Caco-2 (cell line): ENCODE measurements at regions not wholly inside any gene's neighbourhood (a gene's known extent, or its start where the extent isn't known, plus 50 kb on each side); places are given as distances from the start of the nearest gene placed in this dataset.
"Not testable (repeated sequence)": the region's sequence is repeated elsewhere in the genome, so short reads cannot be mapped to it uniquely, and the experiment has no call there.

Experiments used
- BruUV-seq: library from RNA; stranded (reverse); fragments of 400-500 nt; replicated peaks from 2 replicates; lab custom pipeline; 2021; lab: Mats Ljungman, UMichigan
- CTCF ChIA-PET: fragments of 300-600 bp; sonication (Branson Sonifier 250); formaldehyde crosslinking; loops from one replicate; lab custom pipeline; 2022; ENCODE audit warnings: antibody characterized with exemption; lab: Charles Lee
- POLR2A ChIA-PET: fragments of 300-600 bp; sonication (Branson Sonifier 250); formaldehyde crosslinking; loops from one replicate; lab custom pipeline; 2022; ENCODE audit warnings: antibody characterized with exemption; lab: Charles Lee
- DNase-seq, 2 experiments: peaks; one replicate each; pipeline versions ENCODE4 v3.0.0 to v3.0.0-alpha.2; 2020 to 2022
- H3K27me3 ChIP-seq: replicated peaks from 2 replicates; pipeline ENCODE4 v1.6.0; 2011; ENCODE audit warnings: low read length; ENCODE audit not compliant: control insufficient read depth, insufficient read depth
- H3K36me3 ChIP-seq: 2 replicates; pipeline ENCODE4 v1.5.1; 2011; ENCODE audit warnings: low read length; ENCODE audit not compliant: control insufficient read depth, insufficient read depth
- H3K4me1 ChIP-seq: fragments of 250-450 bp; sonication (Bioruptor Pico); 2 replicates; pipeline ENCODE4 v1.5.1; 2020; ENCODE audit warnings: mild to moderate bottlenecking
- H3K4me3 ChIP-seq: 2 replicates; pipeline ENCODE4 v1.5.1; 2011; ENCODE audit warnings: low read depth, mild to moderate bottlenecking, control low read depth, low read length
- H3K9me3 ChIP-seq: fragments of 250-450 bp; sonication (Bioruptor Pico); 2 replicates; pipeline ENCODE4 v1.5.1; 2020; ENCODE audit warnings: mild to moderate bottlenecking, moderate library complexity
- H3K27ac Mint-ChIP-seq: one replicate; pipeline ENCODE4 v1.8.0; 2022; ENCODE audit warnings: mixed read lengths; ENCODE audit not compliant: unreplicated experiment
- H3K27me3 Mint-ChIP-seq: one replicate; pipeline ENCODE4 v1.8.0; 2022; ENCODE audit warnings: mixed read lengths; ENCODE audit not compliant: insufficient read depth, unreplicated experiment
- H3K36me3 Mint-ChIP-seq: one replicate; pipeline ENCODE4 v1.8.0; 2022; ENCODE audit warnings: mild to moderate bottlenecking, mixed read lengths; ENCODE audit not compliant: insufficient read depth, unreplicated experiment
- H3K4me1 Mint-ChIP-seq: one replicate; pipeline ENCODE4 v1.8.0; 2022; ENCODE audit warnings: low read depth, mixed read lengths; ENCODE audit not compliant: unreplicated experiment
- H3K4me3 Mint-ChIP-seq: one replicate; pipeline ENCODE4 v1.8.0; 2022; ENCODE audit warnings: mild to moderate bottlenecking, moderate library complexity, mixed read lengths; ENCODE audit not compliant: unreplicated experiment
- H3K9me3 Mint-ChIP-seq: one replicate; pipeline ENCODE4 v1.8.0; 2022; ENCODE audit warnings: mixed read lengths; ENCODE audit not compliant: unreplicated experiment
- intact Hi-C: fragments of 100-400 bp; cut with micrococcal nuclease; formaldehyde crosslinking; loops from one replicate; pipeline ENCODE4 v1.10.0; 2022; ENCODE audit not compliant: unreplicated experiment
- TF ChIP-seq, protein P1 (sequence below), 2 experiments: fragments of 200-600 bp in 1 of 2; IDR thresholded peaks; 1 replicate in 1 of 2; 2 replicates in 1 of 2; pipeline versions ENCODE4 v1.5.1 to v1.8.0; 2011 to 2022; ENCODE audit warnings: antibody characterized with exemption in 1 of 2, control low read depth in 1 of 2, inconsistent platforms in 1 of 2, low read depth in 1 of 2, low read length in 1 of 2, mild to moderate bottlenecking in 1 of 2, moderate library complexity in 1 of 2; ENCODE audit not compliant: insufficient read depth in 1 of 2, severe bottlenecking in 1 of 2, unreplicated experiment in 1 of 2

DNA sequence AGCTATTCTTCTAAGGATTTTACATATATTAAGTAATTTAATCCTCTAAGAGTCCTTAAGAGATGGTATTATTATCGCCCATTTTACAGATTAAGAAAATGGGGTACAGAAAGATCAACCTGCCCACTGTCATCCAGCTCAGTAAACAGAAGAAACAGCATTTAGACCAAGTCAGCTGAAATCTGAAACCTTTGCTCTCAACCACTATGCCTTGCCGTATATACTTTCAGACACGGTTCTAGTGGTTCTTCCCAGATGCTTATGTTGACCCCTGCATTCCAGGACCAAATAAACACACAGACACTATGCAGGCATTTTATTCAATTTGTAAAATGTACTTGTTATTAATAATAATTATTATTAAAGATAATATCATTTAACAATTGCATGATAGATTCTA, 854.8 kb downstream of the KCNJ2 start:
- Mint-ChIP-seq H3K27ac (no peak overlapping the region), H3K4me1 (no peaks in the 10 kb centered on the region), H3K36me3 (no peaks in the 10 kb centered on the region), H3K27me3 (peaks cover 5% of the 10 kb centered on the region), H3K9me3 (no peaks in the 10 kb centered on the region), H3K4me3 (no peak overlapping the region)
- DNase-seq = no peak
- no TSS peak for BruUV-seq
- no peaks in the 10 kb centered on the region for H3K9me3 ChIP-seq
- no peaks in the 10 kb centered on the region for H3K36me3 ChIP-seq
- ChIA-PET POLR2A (no interaction called here), CTCF (no interaction called here)
- no peaks in the 10 kb centered on the region for H3K4me1 ChIP-seq
- TF ChIP-seq, protein P1, sequence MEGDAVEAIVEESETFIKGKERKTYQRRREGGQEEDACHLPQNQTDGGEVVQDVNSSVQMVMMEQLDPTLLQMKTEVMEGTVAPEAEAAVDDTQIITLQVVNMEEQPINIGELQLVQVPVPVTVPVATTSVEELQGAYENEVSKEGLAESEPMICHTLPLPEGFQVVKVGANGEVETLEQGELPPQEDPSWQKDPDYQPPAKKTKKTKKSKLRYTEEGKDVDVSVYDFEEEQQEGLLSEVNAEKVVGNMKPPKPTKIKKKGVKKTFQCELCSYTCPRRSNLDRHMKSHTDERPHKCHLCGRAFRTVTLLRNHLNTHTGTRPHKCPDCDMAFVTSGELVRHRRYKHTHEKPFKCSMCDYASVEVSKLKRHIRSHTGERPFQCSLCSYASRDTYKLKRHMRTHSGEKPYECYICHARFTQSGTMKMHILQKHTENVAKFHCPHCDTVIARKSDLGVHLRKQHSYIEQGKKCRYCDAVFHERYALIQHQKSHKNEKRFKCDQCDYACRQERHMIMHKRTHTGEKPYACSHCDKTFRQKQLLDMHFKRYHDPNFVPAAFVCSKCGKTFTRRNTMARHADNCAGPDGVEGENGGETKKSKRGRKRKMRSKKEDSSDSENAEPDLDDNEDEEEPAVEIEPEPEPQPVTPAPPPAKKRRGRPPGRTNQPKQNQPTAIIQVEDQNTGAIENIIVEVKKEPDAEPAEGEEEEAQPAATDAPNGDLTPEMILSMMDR (IDR thresholded peaks at IDR 0.05; ENCODE audit: insufficient read depth in 1 of 2, low read depth in 1 of 2, low read length in 1 of 2, severe bottlenecking in 1 of 2, unreplicated experiment in 1 of 2) = no peak
- intact Hi-C loops = no loop called here
- H3K4me3 ChIP-seq = no peak overlapping the region
- no peaks in the 10 kb centered on the region for H3K27me3 ChIP-seq

DNA sequence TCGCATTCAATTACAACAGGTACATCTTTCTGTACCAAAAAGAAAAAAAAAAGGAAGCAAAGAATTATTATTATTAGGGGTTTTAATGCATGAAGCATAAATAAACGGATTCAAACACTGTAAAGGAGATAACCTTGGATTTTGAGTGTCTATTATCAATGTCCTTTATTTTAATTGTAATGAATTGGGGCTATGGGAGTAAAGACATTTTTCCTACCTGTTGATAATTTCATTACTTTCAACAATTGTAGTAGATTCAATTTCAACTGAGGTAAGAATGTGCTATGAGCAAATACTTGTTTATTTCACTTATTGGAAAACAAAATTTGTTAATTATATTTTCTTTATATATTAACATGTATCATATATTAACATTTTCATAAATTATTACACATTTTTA, 855.6 kb downstream of the KCNJ2 start:
- Histone ChIP-seq H3K27me3 (no peaks in the 10 kb centered on the region), H3K36me3 (no peaks in the 10 kb centered on the region), H3K9me3 (no peaks in the 10 kb centered on the region), H3K4me1 (no peaks in the 10 kb centered on the region), H3K4me3 (no peak overlapping the region)
- TF ChIP-seq, protein P1 (IDR thresholded peaks at IDR 0.05; ENCODE audit: insufficient read depth in 1 of 2, low read depth in 1 of 2, low read length in 1 of 2, severe bottlenecking in 1 of 2, unreplicated experiment in 1 of 2) = no peak
- H3K9me3 Mint-ChIP-seq = no peaks in the 10 kb centered on the region
- no TSS peak for BruUV-seq
- no peak for DNase-seq
- no peak overlapping the region for H3K4me3 Mint-ChIP-seq
- peaks cover 5% of the 10 kb centered on the region for H3K4me1 Mint-ChIP-seq
- intact Hi-C loops = no loop called here
- H3K27me3 Mint-ChIP-seq = peaks cover 5% of the 10 kb centered on the region
- CTCF ChIA-PET = no interaction called here
- POLR2A ChIA-PET = no interaction called here
- no peak overlapping the region for H3K27ac Mint-ChIP-seq
- H3K36me3 Mint-ChIP-seq = no peaks in the 10 kb centered on the region

DNA sequence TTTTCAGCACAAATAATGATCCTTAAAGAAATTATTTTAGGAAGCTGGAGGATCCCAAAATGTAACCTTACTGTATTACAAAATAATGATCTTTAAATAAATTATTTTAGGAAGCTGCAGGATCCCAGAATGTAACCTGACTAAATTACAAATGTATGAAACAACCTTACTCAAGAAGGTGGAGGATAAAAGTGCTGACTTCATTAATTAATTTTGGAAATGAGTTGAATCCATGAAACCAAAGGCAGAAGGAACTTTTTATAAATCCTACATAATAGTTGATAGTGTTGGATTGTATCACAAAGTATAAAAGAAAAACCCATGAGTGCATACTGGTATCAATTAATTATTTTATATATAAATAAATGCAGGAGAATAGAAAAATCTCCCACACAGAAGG, 859.9 kb downstream of the KCNJ2 start:
- no peak for DNase-seq
- intact Hi-C loops = no loop called here
- Histone ChIP-seq H3K4me1 (no peaks in the 10 kb centered on the region), H3K27me3 (no peaks in the 10 kb centered on the region), H3K36me3 (no peaks in the 10 kb centered on the region), H3K9me3 (no peaks in the 10 kb centered on the region), H3K4me3 (no peak overlapping the region)
- CTCF ChIA-PET = no interaction called here
- no peak overlapping the region for H3K4me3 Mint-ChIP-seq
- no peaks in the 10 kb centered on the region for H3K9me3 Mint-ChIP-seq
- no peaks in the 10 kb centered on the region for H3K36me3 Mint-ChIP-seq
- peaks cover 6% of the 10 kb centered on the region for H3K4me1 Mint-ChIP-seq
- H3K27me3 Mint-ChIP-seq = peaks cover 7% of the 10 kb centered on the region
- POLR2A ChIA-PET = no interaction called here
- H3K27ac Mint-ChIP-seq = no peak overlapping the region
- BruUV-seq = no TSS peak
- TF ChIP-seq, protein P1 (IDR thresholded peaks at IDR 0.05; ENCODE audit: insufficient read depth in 1 of 2, low read depth in 1 of 2, low read length in 1 of 2, severe bottlenecking in 1 of 2, unreplicated experiment in 1 of 2) = no peak

DNA sequence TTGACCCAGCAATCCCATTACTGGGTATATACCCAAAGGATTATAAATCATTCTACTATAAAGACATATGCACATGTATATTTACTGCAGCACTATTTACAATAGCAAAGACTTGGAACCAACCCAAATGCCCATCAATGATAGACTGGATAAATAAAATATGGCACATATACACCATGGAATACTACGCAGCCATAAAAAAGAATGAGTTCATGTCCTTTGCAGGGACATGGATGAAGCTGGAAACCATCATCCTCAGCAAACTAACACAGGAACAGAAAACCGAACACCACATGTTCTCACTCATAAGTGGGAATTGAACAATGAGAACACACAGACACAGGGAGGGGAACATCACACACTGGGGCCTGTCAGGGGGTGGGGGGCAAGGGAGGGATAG, 862.0 kb downstream of the KCNJ2 start:
- H3K4me1 Mint-ChIP-seq, H3K4me3 Mint-ChIP-seq, intact Hi-C loops, H3K9me3 ChIP-seq, CTCF ChIA-PET, H3K27ac Mint-ChIP-seq, DNase-seq, H3K27me3 ChIP-seq, POLR2A ChIA-PET, H3K36me3 Mint-ChIP-seq, H3K4me1 ChIP-seq, H3K36me3 ChIP-seq, H3K4me3 ChIP-seq, H3K27me3 Mint-ChIP-seq, H3K9me3 Mint-ChIP-seq, BruUV-seq: not testable (repeated sequence)
